GM19463 (cell line): ENCODE measurements at regions not wholly inside any gene's neighbourhood (a gene's known extent, or its start where the extent isn't known, plus 50 kb on each side); places are given as distances from the start of the nearest gene placed in this dataset.
"Not testable (repeated sequence)": the region's sequence is repeated elsewhere in the genome, so short reads cannot be mapped to it uniquely, and the experiment has no call there.

Experiments
- ATAC-seq: cut with Tn5 transposase; IDR thresholded peaks from one replicate; pipeline ENCODE4 v1.9.1; 2021; ENCODE audit warnings: mild to moderate bottlenecking, moderate library complexity; ENCODE audit not compliant: unreplicated experiment

DNA sequence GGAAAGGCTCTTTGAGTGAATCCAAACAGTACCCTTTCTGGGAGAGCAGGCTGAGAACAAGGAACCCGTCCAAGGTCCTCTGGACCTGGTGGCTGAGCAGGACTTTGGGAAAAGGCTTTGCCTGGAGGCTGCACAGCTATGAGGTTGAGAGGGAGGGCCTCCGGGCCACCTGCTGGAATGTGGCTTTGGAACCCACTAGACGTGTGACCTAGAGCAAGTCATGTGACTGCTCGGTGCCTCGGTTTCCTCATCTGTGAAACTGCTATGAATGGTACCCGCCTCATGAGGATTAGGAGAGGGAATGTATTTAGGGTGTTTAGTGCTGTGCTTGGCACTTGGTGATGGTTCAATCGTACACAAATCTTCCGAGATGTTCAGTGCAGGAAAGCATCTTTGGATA is 50.4 kb downstream of the HAPSTR1 start:
- no peak for ATAC-seq

DNA sequence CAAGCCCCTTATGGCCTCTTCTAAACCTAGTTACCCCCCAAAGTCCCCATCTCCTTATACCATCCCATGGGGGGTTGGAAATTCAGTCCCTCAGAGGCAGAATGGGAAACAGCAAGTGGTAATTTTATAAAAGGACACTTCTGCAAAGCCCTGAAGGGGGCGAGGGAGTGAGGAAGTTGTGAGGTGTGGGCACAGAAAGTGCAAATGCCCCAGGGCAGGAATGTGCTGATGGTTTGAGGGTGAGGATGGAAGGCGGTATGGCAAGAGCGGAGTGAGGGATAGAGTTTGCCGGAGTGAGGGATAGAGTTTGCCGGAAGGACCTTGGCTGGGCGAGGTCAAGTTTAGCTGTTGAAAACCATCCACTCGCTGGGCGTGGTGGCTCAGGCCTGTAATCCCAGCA is 52.7 kb downstream of the HAPSTR1 start:
- no peak for ATAC-seq

DNA sequence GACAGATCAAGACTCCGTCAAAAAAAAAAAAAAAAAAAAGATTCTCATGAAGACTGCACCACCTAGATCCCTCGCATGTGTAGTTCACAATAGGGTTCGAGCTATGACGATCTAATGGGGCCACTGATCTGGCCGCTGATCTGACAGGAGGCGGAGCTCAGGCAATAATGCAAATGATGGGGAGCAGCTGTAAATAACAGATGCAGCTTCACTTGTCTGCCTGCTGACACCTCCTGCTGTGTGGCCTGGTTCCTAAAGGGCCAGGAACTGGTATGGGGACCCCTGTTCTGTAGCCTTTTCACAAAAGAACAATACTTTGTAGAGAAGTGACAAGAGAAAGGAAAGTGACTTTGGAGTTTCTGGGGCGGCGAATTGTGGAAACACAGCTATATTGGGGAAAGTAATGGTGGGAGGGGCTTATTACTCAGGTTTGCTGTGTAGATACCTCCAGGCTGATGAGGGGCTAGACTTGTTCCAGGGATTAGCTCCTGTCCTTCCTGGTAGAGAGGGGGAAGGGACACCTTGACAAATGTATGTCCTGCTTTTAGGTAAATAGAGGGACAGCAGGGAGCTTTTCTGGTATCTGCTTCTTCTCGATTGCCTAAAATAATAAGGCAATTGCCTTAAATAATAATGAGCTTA is 57.1 kb downstream of the HAPSTR1 start:
- no peak for ATAC-seq

DNA sequence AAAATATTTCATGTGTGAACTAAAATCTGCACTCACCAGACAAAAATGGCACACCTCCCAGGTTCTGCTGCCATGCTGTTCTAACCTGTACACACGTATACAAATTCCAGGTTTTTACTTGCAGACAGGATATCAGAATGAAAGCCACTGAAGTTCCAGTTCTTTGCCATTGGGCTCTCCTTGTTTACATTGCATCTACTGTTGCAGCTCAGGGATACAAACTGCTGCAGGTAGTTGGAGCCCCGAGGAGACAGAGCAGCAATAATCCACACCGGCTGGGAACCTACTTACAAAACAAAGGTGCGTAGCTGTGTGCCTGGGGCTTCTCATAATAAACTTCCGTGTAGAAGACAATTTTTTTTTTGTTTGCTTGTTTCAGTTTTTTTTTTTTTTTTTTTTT is 59.6 kb downstream of the HAPSTR1 start:
- no peak for ATAC-seq

DNA sequence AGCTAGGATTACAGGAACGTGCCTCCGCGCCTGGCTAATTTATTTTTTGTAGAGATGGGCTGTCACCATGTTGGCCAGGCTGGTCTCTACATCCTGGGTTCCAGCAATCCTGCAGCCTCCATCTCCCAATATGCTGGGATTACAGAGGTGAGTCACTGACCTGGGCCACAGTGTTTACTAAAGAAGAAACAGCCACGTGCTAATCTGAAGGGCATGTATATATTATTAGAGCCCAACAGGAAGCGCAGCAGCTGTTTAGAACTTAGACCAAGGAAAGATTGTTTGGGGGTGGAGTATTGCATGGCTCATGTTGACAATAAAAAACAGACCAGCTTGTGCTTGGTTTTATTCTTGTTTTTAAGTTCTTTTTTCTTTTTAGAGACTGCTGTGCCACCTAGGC is 60.2 kb downstream of the HAPSTR1 start:
- ATAC-seq, result no peak

DNA sequence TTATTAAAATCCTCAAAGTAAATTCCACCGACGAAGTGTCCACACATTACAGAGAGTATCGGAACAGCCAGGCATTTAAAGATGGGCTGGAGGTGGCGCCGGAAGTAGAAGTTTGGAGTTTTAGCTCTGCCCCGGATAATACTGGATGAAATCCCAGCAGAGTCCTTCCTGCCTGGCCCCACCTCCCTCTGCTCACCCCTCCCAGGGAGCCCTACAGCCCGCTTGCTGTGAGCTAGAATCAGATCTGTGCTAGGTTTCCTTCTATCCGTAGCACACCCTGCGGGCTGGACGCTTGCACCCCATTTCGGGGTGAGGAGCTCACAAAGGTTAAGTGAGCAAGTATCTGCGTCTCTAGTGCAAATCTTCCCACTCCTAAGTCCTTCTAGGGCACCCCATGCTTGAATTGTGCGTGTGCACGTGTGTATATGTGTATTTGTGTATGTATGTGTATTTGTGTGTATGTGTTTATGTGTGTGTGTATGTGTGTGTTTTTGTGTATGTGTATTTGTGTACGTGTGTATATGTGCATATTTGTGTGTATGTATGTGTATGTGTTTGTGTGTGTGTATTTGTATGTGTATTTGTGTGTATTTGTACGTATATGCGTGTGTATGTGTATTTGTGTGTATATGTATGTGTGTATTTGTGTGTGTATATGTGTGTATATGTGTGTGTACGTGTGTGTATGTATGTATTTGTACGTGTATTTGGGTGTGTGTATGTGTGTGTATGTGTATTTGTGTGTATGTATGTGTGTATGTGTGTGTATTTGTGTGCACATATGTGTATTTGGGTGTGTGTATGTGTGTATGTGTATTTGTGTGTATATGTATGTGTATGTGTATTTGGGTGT is 61.4 kb downstream of the HAPSTR1 start:
- ATAC-seq, result no peak

DNA sequence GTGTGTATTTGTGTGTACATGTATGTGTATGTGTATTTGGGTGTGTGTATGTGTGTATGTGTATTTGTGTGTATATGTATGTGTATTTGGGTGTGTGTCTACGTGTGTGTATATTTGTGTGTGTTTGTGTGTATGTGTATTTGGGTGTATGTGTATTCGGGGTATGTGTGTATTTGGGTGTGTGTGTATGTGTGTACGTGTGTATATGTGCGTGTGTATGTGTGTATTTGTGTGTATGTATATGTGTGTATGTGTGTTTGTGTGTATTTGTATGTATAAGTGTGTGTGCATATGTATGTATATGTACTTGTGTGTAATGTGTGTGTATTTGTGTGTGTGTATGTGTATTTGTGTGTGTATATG is 62.0 kb downstream of the HAPSTR1 start:
- ATAC-seq, result no peak

DNA sequence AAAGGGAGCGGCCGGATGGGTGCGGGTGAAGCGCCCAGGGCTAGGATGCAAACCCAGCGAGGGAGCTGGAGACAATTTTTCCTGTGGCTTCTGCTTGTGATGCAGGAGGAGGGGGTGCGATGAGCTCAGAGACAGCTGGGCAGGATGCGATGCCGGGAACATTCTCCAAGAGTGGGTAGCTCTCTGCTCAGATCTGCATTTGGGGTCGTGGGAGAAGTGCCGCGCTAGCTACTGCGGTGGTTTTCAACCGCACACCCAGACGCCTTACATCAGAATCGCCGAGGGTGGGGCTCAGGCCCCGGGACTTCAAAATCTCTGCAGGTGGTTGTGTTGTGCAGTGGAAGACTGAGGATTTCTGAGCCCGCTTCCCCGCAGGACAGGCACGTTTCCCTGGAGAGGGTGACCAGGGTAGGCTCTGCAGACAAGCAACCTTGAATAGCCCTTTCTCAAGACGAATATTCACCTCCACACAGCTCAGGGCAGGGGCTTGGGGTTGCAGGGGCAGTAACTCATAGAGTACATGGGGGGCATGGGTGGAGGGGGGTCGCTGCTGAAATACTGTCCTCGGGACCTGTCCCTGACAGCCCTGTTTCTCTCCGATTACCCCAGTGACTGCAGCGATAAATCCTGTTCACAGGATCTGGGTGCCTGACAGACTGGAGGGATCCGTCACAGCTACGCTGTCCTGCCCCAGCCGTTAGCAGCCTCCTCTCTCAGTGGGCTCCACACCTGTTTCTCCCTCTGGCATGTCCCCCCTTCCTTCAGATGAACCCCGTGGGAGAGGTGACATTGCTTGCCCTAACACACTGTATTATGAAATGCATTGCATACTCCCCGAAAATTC is 63.3 kb downstream of the HAPSTR1 start:
- no peak for ATAC-seq

DNA sequence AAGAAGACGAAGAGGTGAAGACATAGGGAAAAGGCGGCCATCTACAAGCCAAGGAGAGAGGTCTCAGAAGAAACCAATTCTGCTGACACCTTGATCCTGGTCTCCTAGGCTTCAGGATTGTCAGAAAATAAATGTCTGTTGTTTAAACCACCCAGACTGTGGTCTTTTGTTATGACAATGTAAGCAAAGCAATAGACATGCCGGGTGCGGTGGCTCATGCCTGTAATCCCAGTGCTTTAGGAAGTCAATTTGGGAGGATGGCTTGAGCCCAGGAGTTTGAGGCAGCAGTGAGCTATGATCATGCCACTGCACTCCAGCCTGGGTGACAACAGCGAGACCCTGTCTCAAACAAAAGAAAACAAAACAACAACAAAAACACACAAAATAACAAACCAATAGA is 64.4 kb downstream of the HAPSTR1 start:
- no peak for ATAC-seq

DNA sequence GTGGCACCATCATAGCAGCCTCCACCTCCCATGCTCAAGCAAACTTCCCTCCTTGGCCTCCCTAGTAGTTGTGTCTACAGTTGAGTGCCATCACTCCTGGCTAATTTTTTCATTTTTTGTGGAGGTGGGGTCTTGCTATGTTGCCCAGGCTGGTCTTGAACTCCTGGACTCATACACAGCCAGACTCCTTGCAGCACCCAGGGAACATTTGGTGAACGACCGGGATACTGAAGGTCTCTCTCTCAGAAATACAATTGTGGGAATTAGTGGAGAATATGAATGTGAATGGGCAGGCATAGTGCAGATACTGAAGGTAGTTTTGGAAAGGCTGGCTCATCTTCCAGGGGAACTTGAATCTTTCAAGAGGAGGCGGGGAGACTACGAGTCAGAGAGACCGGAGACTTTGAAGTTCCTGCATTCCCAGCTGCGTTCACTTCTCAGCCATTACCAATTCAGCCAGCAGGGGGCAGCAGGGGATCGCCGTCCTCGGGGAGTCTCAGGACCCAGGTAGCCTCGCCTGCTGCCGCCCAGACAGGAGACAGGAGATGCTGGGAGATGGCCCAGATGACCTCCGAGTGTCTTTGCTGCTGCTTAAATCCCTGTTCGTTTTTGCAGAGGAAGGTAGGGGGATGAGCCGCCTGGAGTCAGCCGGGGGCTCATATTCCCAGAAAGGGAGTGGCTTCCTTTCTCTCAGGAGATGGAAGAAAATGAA is 68.6 kb downstream of the HAPSTR1 start:
- no peak for ATAC-seq

DNA sequence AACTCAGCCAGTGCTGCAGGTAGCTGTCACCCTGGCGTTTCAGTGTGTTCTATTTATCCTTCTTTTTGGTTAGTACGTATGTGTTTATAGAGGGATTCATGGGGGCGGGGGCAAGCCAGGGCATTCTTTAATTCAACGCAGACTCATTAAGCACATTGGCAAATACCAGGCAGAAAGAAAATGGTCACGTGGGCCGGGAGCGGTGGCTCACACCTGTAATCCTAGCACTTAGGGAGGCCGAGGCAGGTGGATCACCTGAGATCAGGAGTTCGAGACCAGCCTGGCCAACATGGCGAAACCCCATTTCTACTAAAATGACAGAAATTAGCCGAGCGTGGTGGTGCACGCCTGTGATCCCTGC is 69.1 kb downstream of the HAPSTR1 start:
- ATAC-seq, result no peak

DNA sequence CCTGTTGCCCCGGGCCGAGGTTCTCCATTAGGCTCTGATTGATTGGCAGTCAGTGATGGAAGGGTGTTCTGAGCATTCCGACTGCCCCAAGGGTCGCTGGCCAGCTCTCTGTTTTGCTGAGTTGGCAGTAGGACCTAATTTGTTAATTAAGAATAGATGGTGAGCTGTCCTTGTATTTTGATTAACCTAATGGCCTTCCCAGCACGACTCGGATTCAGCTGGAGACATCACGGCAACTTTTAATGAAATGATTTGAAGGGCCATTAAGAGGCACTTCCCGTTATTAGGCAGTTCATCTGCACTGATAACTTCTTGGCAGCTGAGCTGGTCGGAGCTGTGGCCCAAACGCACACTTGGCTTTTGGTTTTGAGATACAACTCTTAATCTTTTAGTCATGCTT is 74.2 kb downstream of the HAPSTR1 start:
- no peak for ATAC-seq

DNA sequence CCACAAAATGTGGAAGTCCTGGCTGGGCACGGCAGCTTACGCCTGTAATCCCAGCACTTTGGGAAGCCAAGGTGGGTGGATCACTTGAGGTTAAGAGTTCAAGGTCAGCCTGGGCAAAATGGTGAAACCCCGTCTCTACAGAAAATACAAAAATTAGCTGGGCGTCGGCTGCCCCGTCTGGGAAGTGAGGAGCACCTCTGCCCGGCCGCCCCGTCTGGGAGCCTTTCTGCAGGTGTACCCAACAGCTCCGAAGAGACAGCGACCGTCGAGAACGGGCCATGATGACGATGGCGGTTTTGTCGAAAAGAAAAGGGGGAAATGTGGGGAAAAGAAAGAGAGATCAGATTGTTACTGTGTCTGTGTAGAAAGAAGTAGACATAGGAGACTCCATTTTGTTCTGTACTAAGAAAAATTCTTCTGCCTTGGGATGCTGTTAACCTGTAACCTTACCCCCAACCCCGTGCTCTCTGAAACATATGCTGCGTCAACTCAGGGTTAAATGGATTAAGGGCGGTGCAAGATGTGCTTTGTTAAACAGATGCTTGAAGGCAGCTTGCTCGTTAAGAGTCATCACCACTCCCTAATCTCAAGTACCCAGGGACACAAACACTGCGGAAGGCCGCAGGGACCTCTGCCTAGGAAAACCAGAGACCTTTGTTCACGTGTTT is 75.0 kb downstream of the HAPSTR1 start:
- ATAC-seq, result not testable (repeated sequence)

DNA sequence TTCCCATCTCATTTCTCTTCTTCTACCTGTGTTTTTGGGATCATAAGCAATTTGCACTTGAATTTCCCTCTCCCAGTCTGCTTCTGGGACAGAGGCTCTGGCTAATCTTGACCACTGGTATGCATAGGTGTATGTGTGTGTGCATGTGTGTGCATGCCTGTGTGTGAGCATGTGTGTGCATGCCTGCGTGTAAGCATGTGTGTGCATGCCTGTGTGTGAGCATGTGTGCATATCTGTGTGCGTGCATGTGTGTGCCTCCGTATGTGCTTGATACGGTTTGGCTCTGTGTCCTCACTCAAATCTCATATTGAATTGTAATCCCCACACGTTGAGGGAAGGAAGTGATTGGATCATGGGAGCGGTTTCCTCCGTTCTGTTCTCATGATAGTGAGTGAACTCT is 77.7 kb downstream of the HAPSTR1 start:
- ATAC-seq, result no peak

DNA sequence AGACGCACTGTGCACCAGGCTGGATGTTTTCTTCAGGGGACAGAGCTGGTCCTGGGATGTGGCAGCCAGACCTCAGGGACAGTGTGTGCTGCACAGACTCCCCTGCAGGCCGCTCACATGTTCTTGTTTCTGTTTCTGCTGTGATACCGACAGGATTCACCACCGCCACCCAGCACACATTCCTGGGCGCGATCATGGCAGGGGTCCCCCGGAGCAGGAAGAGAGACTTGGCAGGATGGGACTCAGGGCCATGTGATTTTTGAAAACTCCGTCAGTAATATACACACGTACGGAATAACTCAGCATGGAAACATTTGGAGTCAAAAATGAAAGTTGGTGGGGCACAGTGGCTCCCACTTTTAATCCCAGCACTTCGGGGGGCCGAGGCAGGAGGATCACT is 79.0 kb downstream of the HAPSTR1 start:
- no peak for ATAC-seq

DNA sequence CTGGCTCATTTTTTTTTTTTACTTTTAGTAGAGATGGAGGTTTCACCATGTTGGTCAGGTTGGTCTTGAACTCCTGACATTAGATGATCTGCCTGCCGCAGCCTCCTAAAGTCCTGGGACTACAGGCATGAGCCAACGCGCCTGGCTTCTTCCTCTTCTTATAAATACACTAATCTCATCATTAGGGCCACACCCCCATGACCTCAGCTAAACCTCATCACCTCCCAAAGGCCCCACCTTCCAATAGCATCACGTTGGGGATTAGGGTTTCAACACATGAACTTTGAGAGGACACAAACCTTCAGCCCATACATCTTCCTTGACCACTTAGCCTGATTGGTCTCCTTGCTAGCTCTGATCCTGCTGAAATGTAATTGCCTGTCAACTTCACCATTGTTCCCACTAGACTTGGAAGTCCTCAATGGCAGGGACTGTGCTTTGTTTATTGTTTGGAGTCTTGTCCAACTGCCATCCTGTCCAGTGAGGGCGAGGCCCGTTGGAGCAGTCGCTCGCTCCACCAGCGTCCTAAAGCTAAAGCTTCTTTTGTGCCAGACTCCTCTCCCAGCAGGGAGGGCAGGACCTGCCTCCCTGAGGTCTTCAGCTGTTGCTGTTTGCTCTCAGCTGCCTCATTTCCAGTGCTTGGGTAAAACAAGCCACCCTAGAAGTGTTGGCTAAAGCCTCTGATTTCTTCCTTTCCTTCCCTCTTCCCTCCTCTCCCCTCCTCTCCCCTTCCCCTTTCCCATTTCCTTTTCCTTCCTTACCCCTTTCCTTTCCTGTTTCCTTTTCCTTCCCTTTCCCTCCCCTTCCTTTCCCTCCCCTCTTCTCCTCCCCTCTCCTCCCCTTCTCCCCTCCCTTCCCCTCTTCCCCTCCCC is 85.3 kb downstream of the HAPSTR1 start:
- ATAC-seq, result no peak

DNA sequence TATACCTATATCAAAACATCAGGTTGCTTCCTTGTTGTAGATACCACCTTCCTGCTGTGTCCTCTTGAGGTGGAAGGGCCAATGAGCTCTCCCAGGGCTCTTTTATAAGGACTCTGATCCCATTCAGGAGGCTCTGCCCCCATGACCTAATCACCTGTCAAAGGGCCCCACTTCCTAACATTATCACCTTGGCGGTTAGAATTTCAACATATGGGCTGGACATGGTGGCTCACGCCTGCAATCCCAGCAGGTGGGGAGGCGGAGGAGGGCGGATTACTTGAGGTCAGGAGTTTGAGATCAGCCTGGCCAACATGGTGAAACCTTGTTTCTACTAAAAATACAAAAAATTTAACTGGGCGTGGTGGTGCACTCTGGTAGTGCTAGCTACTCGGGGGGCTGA is 86.4 kb downstream of the HAPSTR1 start:
- ATAC-seq, result no peak

DNA sequence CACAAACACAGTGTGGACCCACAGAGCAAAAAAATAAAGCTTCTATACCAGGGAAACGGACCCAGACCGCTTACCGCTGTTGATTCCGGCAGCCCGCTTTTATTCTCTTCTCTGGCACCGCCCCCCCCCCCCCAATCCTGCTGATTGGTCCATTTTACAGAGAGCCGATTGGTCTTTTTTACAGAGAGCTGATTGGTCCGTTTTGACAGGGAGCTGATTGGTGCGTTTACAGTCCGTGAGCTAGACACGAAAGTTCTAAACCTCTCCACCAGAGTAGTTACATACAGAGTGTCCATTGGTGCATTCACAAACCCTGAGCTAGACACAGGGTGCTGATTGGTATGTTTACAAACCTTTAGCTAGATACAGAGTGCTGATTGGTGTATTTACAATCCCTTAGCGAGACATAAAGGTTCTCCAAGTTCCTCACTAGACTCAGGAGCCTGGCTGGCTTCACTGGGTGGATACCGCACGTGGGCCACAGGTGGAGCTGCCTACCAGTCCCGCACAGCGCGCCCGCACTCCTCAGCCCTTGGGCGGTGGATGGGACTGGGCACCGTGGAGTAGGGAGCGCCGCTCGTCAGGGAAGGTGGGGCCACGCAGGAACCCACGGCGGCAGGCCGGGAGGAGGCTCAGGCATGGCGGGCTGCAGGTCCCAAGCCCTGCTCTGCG is 92.4 kb downstream of the HAPSTR1 start:
- no peak for ATAC-seq

DNA sequence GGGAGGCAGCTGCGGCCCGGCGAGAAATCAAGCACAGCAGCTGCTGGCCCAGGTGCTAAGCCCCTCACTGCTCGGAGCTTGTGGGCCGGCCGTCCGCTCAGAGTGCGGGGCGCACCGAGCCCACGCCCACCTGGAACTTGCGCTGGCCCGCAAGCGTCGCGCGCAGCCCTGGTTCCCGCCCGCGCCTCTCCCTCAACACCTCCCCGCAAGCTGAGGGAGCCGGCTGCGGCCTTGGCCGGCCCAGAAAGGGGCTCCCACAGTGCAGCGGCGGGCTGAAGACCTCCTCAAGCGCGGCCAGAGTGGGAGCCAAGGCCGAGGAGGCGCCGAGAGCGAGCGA is 92.9 kb downstream of the HAPSTR1 start:
- ATAC-seq, result no peak
